ENCODE measurements at regions not wholly inside any gene's neighbourhood (a gene's known extent, or its start where the extent isn't known, plus 50 kb on each side); places are given as distances from the start of the nearest gene placed in this dataset.

GRCh38 chr6:94074764-94075163 is 655.4 kb upstream of the EPHA7 start:
- TF ChIP-seq MAX (IDR thresholded peaks at IDR 0.05) (no peak), JUNB (IDR thresholded peaks at IDR 0.05) (no peak), CTCF (IDR thresholded peaks at IDR 0.05) (no peak), POLR2A (IDR thresholded peaks at IDR 0.05; ENCODE audit: low read length) (no peak), POLR2AphosphoS2 (conservative IDR thresholded peaks at IDR 0.05; ENCODE audit: low read length) (no peak), CEBPB (IDR thresholded peaks at IDR 0.05) (no peak), EP300 (IDR thresholded peaks at IDR 0.05) (no peak), MAFK (IDR thresholded peaks at IDR 0.05; ENCODE audit: partially characterized antibody) (no peak)

Data from A549 (cell line).